Esophagus squamous epithelium (tissue), 5 donors: ENCODE measurements at regions not wholly inside any gene's neighbourhood (a gene's known extent, or its start where the extent isn't known, plus 50 kb on each side); places are given as distances from the start of the nearest gene placed in this dataset.

Experiments used
- DNase-seq: peaks from one replicate; lab custom pipeline; 2025; lab: John Stamatoyannopoulos, UW
- H3K27ac ChIP-seq, 4 donors: fragments of 200-600 bp; sonication (generic); one replicate each; pipeline ENCODE4 v1.5.1; 2016 to 2019; ENCODE audit warnings: mild to moderate bottlenecking in 1 of 4
- H3K27me3 ChIP-seq, 4 donors: fragments of 200-600 bp; sonication (generic); 1 replicate in 3 of 4; 2 replicates in 1 of 4; pipeline versions ENCODE4 v1.5.1 to v1.6.0; 2017 to 2021; ENCODE audit warnings: antibody characterized with exemption in 1 of 4
- H3K36me3 ChIP-seq, 3 donors: fragments of 200-600 bp; sonication (generic); one replicate each; pipeline ENCODE4 v1.5.1; 2016 to 2019
- H3K4me1 ChIP-seq, 3 donors: fragments of 200-600 bp; sonication (generic); one replicate each; pipeline ENCODE4 v1.5.1; 2017 to 2019
- H3K4me3 ChIP-seq, 4 donors: fragments of 200-600 bp; sonication (generic); 1 replicate in 3 of 4; 2 replicates in 1 of 4; pipeline ENCODE4 v1.5.1; 2016 to 2019; ENCODE audit warnings: mild to moderate bottlenecking in 2 of 4, moderate library complexity in 1 of 4
- H3K9me3 ChIP-seq, 3 donors: fragments of 200-600 bp; sonication (generic); one replicate each; pipeline ENCODE4 v1.5.1; 2016 to 2019
- CTCF ChIP-seq, 6 experiments: fragments of 450-650 bp in 4 of 6; fragments of 200-600 bp in 2 of 6; sonication (generic) in 2 of 6; IDR thresholded peaks; one replicate each; pipeline ENCODE4 v1.5.1; 2016 to 2019; ENCODE audit warnings: antibody characterized with exemption in 6 of 6, mild to moderate bottlenecking in 4 of 6, moderate library complexity in 4 of 6
- POLR2A ChIP-seq, 4 donors: fragments of 450-650 bp; IDR thresholded peaks; one replicate each; pipeline ENCODE4 v1.6.1; 2017; ENCODE audit warnings: antibody characterized with exemption in 4 of 4, mild to moderate bottlenecking in 4 of 4, moderate library complexity in 3 of 4
- WGBS, 2 donors: methylation state at CpG; one replicate each; pipeline ENCODE4 v1.1.5; 2018; 5-methylcytosine and 5-hydroxymethylcytosine counted together
- intact Hi-C: fragments of 100-400 bp; cut with DNase I; formaldehyde crosslinking; loops from one replicate; pipeline ENCODE4 v1.15.0; 2022
- donor health status: DM: yes; HTN: yes; CAD: no.

- Histone ChIP-seq H3K9me3 (no peaks in the 10 kb centered on the region), H3K27me3 (no peaks in the 10 kb centered on the region), H3K4me3 (no peak overlapping the region), H3K36me3 (no peaks in the 10 kb centered on the region), H3K4me1 (no peaks in the 10 kb centered on the region), H3K27ac (no peak overlapping the region)
- TF ChIP-seq POLR2A (IDR thresholded peaks at IDR 0.05) (no peak), CTCF (IDR thresholded peaks at IDR 0.05) (no peak)
- DNase-seq: no peak
- 89 to 95% methylated on average over 11 of the region's 11 CpGs for WGBS, 2 donors
- intact Hi-C loops: no loop called here
Measured at GRCh38 chr3:70393881-70394612, 81.6 kb upstream of the MDFIC2 start.

GRCh38 chr3:70392227-70392626 lies 79.8 kb upstream of the MDFIC2 start:
- Histone ChIP-seq H3K9me3 (no peaks in the 10 kb centered on the region), H3K4me1 (no peaks in the 10 kb centered on the region), H3K4me3 (no peak overlapping the region), H3K27me3 (no peaks in the 10 kb centered on the region), H3K27ac (no peak overlapping the region), H3K36me3 (no peaks in the 10 kb centered on the region)
- 50 to 60% methylated on average over 1 of the region's 1 CpG for WGBS, 2 donors
- TF ChIP-seq POLR2A (IDR thresholded peaks at IDR 0.05): no peak
- no peak for TF ChIP-seq CTCF (IDR thresholded peaks at IDR 0.05)
- no peak for DNase-seq
- intact Hi-C loops: no loop called here

GRCh38 chr3:70387889-70388288 lies 75.5 kb upstream of the MDFIC2 start:
- no peak for DNase-seq
- H3K4me1 ChIP-seq: peaks cover 0 to 13% (median 0%) of the 10 kb centered on the region in 3 donors
- no peaks in the 10 kb centered on the region for H3K36me3 ChIP-seq
- WGBS, 2 donors: 58 to 75% methylated on average over 3 of the region's 3 CpGs
- no peak overlapping the region for H3K27ac ChIP-seq
- no peaks in the 10 kb centered on the region for H3K27me3 ChIP-seq
- H3K9me3 ChIP-seq: no peaks in the 10 kb centered on the region
- intact Hi-C loops: no loop called here
- H3K4me3 ChIP-seq: no peak overlapping the region
- no peak for TF ChIP-seq POLR2A (IDR thresholded peaks at IDR 0.05)
- TF ChIP-seq CTCF (IDR thresholded peaks at IDR 0.05): no peak

- no peak for DNase-seq
- H3K27me3 ChIP-seq: no peaks in the 10 kb centered on the region
- H3K9me3 ChIP-seq: no peaks in the 10 kb centered on the region
- intact Hi-C loops: no loop called here
- no peak for TF ChIP-seq CTCF (IDR thresholded peaks at IDR 0.05)
- peaks cover 0 to 13% (median 0%) of the 10 kb centered on the region in 3 donors for H3K4me1 ChIP-seq
- no peak overlapping the region for H3K4me3 ChIP-seq
- no peaks in the 10 kb centered on the region for H3K36me3 ChIP-seq
- H3K27ac ChIP-seq: no peak overlapping the region
Measured at GRCh38 chr3:70386846-70387245, 74.4 kb upstream of the MDFIC2 start.

- Histone ChIP-seq H3K4me3 (no peak overlapping the region), H3K4me1 (peaks cover 0 to 13% (median 0%) of the 10 kb centered on the region in 3 donors), H3K36me3 (no peaks in the 10 kb centered on the region), H3K9me3 (no peaks in the 10 kb centered on the region), H3K27ac (no peak overlapping the region), H3K27me3 (no peaks in the 10 kb centered on the region)
- no peak for TF ChIP-seq POLR2A (IDR thresholded peaks at IDR 0.05)
- TF ChIP-seq CTCF (IDR thresholded peaks at IDR 0.05): no peak
- 88% methylated on average over 4 to 5 of the region's 5 CpGs for WGBS, 2 donors
- intact Hi-C loops: no loop called here
- no peak for DNase-seq
Measured at GRCh38 chr3:70386043-70386442, 73.6 kb upstream of the MDFIC2 start.
